ENCODE measurements at regions not wholly inside any gene's neighbourhood (a gene's known extent, or its start where the extent isn't known, plus 50 kb on each side); places are given as distances from the start of the nearest gene placed in this dataset.

DNA sequence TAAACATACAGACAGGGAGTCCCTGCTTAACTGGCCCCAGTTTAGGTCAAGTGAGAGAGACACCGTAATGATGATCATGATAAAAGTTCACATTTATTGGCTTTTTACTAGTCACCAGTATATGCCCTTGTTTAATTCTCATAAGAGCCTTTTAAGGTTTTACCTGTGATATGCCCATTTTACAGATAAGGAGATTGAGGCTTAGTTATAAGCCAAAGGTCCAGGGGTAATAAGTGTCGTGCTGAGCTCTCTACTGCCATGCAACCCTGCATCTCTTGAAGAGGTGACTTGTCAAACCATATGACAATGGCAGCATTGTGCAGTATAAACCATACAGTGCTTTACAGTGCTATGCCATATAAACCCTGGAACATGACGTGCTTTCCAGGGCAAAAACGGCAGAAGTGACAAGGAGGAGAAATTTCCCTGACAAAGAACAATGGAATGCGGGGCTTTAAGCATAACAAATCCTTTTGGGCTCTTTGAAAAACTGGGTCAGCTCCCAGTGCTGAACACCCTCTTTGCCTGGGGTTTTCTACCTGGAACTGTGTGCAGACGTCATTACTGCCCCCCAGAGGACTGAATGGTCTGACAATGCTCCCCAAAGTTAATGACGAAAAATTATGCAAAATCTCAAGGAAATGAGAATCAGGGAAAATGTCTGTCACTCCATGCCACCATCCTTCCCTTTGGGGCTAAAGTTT lies 59.7 kb upstream of the C14orf132 start:
- TF ChIP-seq TCF7L2 (IDR thresholded peaks at IDR 0.05; ENCODE audit: low read depth, low read length) (no peak), POLR2AphosphoS5 (IDR thresholded peaks at IDR 0.05; ENCODE audit: low read depth, low read length) (no peak), CTCF (IDR thresholded peaks at IDR 0.05) (peak; percentile 25), REST (IDR thresholded peaks at IDR 0.05; ENCODE audit: insufficient read depth in 1 of 2, low read depth in 2 of 2, low read length in 1 of 2) (no peak)
- H3K27ac ChIP-seq (ENCODE audit: low read length), result no peak overlapping the region
- H3K4me3 ChIP-seq (ENCODE audit: low read depth in 2 of 2, low read length in 2 of 2), result no peak overlapping the region
- intact Hi-C loops (cut with micrococcal nuclease; ENCODE audit: unreplicated experiment) (no loop called here), in situ Hi-C loops (cut with HindIII; ENCODE audit: low pct_unique_long_range_greater_than_20kb, low sequenced_read_pairs) (no loop called here)
- CTCF ChIA-PET, result no interaction called here
- POLR2A ChIA-PET, result no interaction called here
- no peak for ATAC-seq
- no peaks in the 10 kb centered on the region for H3K4me1 ChIP-seq (ENCODE audit: control insufficient read depth, insufficient read depth, low read length)
- H3K36me3 ChIP-seq (ENCODE audit: control insufficient read depth, insufficient read depth, low read length), result no peaks in the 10 kb centered on the region
- peaks cover 2% of the 10 kb centered on the region for H3K27me3 ChIP-seq (ENCODE audit: control insufficient read depth, insufficient read depth, low read length)
- H3K9me3 ChIP-seq (ENCODE audit: control insufficient read depth, insufficient read depth, low read depth, low read length), result no peaks in the 10 kb centered on the region
- DNase-seq (ENCODE audit: low read depth, low spot score), result no peak
- BruUV-seq (replicated peaks), result no TSS peak

GRCh38 chr14:95980402-95980801 lies 58.8 kb upstream of the C14orf132 start:
- Histone ChIP-seq H3K27me3 (ENCODE audit: control insufficient read depth, insufficient read depth, low read length) (peaks cover 2% of the 10 kb centered on the region), H3K4me3 (ENCODE audit: low read depth in 2 of 2, low read length in 2 of 2) (no peak overlapping the region), H3K9me3 (ENCODE audit: control insufficient read depth, insufficient read depth, low read depth, low read length) (no peaks in the 10 kb centered on the region), H3K4me1 (ENCODE audit: control insufficient read depth, insufficient read depth, low read length) (no peaks in the 10 kb centered on the region), H3K27ac (ENCODE audit: low read length) (no peak overlapping the region), H3K36me3 (ENCODE audit: control insufficient read depth, insufficient read depth, low read length) (no peaks in the 10 kb centered on the region)
- CTCF ChIA-PET, result no interaction called here
- in situ Hi-C loops (cut with HindIII; ENCODE audit: low pct_unique_long_range_greater_than_20kb, low sequenced_read_pairs) (no loop called here), intact Hi-C loops (cut with micrococcal nuclease; ENCODE audit: unreplicated experiment) (no loop called here)
- TF ChIP-seq SIN3A (IDR thresholded peaks at IDR 0.05; ENCODE audit: borderline replicate concordance, insufficient read depth, low read depth, low read length), result no peak
- no peak for TF ChIP-seq TCF7L2 (IDR thresholded peaks at IDR 0.05; ENCODE audit: low read depth, low read length)
- no peak for TF ChIP-seq REST (IDR thresholded peaks at IDR 0.05; ENCODE audit: insufficient read depth in 1 of 2, low read depth in 2 of 2, low read length in 1 of 2)
- no peak for TF ChIP-seq CTCF (IDR thresholded peaks at IDR 0.05)
- no peak for TF ChIP-seq POLR2AphosphoS5 (IDR thresholded peaks at IDR 0.05; ENCODE audit: low read depth, low read length)
- ATAC-seq (no peak), DNase-seq (ENCODE audit: low read depth, low spot score) (no peak)
- POLR2A ChIA-PET, result no interaction called here
- no TSS peak for BruUV-seq (replicated peaks)
